GM19351 (cell line): ENCODE measurements at regions not wholly inside any gene's neighbourhood (a gene's known extent, or its start where the extent isn't known, plus 50 kb on each side); places are given as distances from the start of the nearest gene placed in this dataset.
"Not testable (repeated sequence)": the region's sequence is repeated elsewhere in the genome, so short reads cannot be mapped to it uniquely, and the experiment has no call there.

Source experiments
- ATAC-seq: cut with Tn5 transposase; IDR thresholded peaks from one replicate; pipeline ENCODE4 v1.9.1; 2021; ENCODE audit warnings: mild to moderate bottlenecking, moderate library complexity; ENCODE audit not compliant: unreplicated experiment

DNA sequence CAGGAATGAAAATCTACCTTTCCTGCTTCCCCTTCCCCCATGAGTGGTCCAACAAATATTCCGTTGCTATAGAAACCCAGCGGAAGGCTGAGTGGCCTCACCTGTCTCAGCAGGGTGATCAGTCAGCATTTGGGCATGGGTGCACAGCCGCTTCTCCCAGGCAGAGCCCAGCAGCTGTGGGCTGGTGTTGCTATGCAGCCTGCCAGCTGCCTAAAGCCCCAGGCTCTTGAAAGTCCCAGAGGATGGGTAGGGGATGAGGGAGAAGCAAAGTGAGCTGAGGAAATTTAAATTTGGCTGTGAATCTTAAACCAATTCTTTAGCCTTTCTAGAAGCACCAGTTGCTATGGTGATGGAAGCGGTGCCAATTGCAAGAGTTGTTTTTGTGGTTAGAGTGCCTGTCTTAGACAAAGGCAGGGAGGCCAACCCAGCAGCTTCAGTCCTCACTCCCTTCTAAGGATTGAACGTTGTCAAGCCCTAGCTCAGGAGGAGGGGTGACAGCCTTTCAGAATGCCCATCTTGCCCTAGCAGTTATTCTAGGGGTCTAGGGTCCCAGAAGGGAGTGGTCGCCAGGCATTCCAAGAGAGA is 151.5 kb upstream of the PITX1 start:
- ATAC-seq, result no peak

DNA sequence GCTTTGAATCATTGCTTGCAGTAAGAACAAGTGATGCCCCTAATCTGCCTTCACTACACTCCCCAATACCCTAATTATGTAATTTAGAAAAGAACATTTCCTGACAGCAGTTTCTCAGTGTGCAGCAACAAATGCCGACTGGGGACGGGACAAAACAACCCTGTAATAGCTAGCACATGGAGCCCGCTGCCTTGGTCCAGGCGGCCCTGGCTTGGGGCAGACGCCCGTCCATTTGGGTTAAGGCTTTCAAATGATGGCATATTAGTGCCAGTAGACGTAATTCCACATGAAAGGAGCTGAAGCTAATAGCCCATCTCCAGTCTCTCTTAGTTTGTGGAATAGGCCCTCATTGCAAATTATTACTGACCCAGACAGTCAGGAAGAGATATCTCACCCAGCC is 150.6 kb upstream of the PITX1 start:
- no peak for ATAC-seq

DNA sequence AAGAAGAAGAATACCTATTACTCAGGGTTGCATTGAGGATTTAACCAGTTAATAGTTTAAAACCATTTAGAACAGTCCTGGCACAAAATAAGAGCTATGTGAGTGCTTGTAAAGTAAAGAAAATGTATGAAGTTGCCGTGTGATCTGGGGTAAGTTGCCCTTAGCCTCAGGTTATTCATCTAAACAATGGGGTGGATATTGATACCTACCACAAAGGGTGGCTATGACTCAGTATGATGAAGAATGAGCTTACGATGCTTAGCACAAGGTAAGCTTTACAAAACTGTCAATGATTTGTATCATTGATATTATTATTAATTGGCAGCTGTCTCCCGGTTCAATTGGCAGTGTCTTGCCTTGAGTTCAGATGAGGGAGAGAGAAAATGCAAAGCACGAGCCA is 149.4 kb upstream of the PITX1 start:
- ATAC-seq, result no peak

DNA sequence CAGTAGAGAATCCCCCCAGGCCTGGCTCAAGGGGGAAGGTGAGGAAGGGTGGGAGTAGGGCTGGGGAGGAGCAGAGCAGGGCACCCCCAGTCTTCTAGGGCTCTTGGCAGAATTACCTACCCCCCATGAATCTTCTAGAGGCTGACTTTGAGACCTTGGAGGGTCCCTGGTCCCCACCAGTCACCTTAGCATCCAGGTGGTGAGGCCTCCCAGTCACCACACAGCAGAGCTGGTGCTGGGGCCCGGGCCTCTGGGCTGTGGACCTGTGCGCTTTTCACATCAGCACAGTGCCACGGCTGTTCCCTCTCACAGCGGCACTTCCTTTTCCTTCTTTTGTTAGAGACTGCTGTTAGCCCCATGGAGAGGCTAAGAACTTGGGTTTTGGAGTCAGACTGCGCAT is 148.6 kb upstream of the PITX1 start:
- no peak for ATAC-seq

DNA sequence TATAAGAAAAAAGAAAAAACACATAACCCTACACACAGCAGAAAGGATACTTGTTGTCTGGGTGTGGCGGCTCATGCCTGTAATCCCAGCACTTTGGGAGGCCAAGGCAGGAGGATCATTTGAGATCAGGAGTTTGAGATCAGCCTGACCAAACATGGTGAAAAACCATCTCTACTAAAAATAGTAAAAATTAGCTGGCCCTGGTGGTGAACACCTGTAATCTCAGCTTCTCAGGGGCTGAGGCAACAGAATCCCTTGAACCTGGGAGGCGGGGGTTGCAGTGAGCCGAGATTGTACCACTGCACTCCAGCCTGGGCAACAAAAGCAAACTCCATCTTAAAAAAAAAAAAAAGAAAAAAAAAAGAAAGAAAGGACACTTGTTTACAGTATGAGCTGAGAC is 147.6 kb upstream of the PITX1 start:
- ATAC-seq, result no peak

DNA sequence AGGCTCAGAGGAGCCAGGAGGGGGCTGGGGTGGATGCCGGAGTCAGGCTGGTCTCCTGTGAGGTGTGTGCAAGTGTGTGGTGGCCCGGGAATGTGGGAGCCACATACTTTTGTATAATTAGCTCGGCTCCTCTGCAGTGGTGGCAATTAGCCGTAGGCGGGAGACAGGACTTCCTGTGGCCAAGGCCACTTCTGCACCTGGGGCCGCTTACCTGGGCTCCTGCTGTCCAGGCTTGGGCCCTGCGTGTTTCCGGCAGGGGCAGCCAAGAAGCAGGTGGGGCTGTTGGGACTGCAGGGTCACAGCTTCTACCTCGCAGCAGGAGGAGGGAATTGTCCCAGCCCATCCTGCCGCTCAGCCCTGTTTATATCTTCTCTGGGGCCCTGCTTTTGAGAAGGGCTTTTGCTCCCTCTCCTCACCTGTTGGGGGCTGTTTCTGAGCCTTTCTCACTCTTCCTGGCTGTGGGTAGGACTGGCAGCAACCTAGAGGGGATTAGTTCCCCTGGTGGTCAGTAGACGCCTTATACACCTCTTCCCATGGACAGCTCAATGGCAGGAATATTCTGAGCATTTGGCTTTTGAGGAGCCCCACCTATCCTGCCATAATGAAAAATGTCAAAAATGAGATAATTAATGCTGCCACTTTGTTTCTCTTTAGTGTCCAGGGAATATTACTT is 145.4 kb upstream of the PITX1 start:
- ATAC-seq, result no peak

DNA sequence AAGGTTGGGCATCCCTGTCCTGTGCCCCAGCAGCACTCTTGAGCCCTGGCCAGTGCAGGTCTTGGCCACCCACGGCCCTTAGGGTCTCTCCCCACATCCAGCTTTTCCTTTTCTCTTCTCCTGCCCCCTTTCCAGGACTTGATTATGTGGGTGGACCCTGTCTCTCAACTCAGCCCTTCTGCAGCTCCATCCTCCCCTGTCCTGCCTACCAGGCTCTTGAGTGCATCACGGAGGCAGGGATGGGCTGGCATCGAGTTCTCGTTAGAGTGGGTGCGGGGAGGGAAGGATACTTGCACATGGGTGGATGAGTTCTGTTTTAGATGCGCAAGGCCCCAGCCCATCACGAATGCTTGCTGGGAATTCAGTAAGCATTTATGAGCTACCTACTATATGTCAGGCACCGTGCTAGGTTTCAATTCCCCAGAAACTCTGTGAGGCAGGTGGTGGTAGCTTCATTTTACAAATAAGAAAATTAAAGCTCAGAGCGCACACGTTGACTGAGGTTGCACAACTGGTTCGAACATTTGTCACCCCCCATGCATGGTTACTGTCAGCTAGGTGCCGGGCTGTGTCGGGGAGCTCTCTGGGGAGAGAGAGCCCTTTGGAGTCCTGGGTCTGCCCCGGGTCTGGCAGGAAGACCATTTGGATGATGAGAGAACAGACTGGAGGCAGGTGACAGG is 144.6 kb upstream of the PITX1 start:
- no peak for ATAC-seq

DNA sequence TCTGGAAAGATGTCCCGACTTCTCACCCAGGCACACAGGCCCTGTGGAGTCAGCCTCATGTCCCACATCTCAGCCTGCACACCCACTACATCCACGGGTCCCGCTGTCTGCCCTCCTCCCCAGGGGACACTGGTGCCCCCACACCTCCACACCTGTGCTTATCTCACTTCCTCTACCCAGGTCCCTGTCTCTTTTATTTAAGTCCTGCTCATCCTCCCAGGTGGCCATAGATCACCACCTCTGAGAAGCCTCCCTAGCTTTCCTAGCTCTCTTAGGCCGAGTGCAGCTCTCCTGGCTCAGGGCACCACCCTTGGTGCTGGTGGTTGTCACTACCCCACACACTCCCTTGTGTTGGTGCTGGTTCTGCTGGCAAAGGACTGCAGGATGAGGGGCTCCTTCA is 143.6 kb upstream of the PITX1 start:
- ATAC-seq, result no peak

DNA sequence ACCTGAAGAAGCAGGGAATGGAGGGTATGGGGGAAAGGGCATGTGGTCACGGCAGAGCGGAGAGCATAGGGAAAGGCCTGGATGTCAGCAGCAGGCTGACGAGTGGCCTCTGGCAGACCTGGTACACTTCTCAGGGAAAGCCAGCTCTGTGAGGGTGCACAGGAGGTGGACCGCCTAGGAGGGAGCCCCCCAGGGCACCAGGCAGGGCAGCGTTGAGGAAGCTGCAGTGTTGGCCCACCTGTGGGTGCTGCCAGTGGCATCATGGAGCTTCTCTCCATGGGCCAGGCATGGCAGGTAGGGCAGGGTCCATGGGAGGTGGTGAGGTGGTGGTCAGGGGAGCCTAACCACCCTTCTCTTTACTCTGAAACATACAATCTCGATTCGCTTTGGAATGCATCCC is 143.0 kb upstream of the PITX1 start:
- no peak for ATAC-seq

DNA sequence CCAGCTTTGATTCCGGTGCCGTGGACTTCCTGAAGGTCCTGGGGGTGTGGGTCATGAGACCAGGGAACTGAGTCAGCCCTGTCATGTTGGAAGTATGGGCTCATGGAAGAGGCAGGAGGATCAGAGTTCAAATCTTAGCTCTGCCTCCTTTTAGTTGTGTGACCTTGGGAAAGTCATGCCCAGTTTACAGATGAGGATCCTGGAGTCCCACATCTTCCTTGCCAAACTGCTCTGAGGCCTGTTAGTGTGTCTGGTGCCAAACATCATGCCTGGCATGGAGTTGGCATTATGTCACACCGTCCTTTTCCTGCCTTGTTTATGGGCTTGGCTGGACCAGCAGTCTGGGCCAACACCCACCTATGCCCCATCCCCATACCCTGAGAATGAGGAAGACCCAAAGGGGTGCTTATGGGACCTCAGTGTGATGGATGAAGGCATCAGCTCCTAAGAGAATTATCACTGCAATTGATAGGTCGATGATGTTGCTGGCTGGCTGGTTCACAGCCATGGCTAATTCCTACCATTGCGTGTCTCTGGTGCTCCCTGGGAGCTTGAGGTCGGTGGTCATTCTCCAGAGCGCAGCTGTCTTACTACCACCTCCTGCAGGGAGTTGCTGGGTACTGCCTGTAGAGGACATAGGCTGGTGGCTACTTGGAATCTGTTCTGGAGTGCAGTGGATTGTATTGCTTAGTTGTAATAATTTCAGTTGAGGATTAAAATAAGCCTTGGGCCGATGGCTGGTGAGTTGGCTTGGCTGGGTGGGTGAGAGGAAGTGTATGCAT is 140.5 kb upstream of the PITX1 start:
- no peak for ATAC-seq

DNA sequence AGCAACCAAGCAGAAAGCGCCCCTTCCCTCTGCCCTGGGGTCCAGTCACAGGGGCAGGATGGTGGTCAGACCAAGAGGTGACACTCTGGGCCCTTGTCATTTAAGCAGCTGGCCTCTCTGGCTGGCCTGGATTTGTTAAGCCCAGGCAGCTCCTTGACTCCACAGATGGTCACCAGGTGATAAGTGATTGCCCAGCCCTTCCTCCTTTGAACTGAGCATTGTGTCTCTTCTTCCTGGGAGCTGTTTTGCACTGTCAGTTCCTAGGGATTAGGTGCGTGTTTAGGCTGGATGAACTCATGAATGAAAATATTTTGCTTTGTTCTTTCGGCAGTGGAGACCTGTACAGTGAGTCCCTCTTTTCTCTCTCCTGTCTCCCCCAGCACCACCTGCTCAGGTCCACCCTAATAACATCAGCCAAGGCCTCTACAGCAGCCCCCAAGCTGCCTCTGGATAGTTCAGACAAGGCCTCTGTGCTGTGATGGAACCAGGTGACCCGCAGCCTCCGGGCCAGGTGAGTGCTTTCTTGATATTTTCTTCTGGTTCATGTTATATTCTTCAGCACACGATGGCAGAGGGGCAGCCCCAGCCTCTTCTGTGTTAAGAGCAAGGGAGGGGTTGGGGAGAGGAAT is 139.7 kb upstream of the PITX1 start:
- ATAC-seq, result no peak

DNA sequence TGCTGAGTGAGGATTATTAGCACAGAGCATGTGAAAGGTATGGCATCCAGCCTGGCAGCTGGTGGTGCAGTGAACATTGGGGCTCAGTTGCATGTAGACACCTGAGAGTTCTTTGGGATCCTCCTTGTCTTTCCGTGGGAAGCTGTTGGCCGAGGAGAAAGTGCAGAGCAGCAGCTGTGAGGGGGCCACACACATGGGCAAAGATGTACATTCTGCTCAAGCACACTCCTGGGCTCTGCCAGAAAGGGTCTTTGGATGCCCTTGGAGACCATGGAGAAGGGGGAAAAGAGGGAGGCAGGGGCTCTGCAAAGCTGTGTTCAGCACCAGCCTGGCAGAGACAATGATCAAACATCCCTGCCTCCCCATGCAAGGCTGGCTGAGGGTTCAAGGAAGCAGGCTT is 138.7 kb upstream of the PITX1 start:
- no peak for ATAC-seq

DNA sequence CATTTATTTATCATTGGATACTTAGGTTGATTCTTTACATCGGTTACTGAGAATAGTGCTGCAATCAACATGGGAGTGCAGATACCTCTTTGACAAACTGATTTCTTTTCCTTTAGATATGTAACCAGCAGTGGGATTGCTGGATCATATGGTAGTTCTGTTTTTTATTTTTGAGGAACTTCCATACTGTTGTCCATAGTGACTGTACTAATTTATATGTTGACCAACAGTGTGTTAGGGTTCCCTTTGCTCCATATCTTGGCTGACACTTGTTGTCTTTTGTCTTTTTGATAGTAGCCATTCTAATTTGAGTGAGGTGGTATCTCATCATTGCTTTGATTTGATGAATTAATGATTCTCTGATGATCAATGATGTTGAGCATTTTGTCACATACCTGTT is 137.3 kb upstream of the PITX1 start:
- no peak for ATAC-seq

DNA sequence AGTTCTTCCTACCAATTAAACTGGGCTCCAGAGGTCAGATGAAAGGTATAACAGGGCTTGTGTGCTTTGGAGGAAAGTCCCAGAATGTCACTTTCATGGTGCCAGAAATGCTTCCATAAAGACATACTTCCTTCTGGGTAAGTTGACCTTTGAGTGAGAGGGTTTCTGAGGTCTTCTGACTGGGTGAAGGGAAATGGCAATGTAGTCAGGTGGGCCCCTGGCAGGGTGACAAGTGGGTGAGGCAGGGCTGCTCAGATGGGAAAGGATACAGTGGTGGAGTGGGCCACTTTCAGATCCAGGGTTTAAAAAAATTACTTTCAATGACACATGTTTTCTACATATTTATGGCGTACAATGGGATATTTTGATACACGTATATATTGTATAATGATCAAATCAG is 136.5 kb upstream of the PITX1 start:
- ATAC-seq, result no peak

DNA sequence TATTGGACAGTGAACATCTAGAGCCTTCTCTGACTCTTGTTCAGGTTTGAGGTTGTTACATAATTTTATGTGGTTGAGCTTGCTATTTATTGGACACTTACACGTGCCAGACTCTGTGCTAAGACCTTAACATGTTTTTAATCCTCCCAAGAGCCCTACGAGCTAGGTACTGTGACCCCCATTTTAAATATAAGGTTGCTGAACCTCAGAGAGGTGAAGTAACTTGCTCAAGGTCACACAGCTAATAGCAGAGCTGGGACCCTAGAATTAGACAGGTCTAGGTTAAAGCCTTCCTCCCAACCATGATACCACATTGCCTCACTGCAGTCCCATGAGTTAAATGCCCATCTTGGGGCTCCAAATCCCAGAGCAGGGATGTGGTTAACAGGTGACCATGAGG is 135.7 kb upstream of the PITX1 start:
- no peak for ATAC-seq

DNA sequence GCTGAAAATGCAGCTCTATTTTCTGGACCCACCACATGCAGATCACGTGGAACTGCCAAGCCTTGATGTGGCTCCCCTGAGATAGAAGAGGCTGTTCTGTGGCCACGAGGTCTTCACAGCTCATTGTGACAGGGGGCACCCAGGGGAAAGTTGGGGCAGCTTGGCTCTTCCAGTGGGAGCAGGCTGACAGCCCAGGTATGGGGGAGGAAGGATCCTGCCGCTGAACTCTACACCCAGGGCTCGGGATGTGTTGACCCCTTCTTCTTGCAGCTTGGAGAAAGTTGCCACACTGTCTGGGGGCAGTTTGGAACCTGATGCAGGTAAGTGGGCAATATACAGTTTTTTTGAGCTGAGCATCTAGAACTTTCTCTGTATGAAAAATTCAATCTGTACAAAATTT is 133.6 kb upstream of the PITX1 start:
- no peak for ATAC-seq

DNA sequence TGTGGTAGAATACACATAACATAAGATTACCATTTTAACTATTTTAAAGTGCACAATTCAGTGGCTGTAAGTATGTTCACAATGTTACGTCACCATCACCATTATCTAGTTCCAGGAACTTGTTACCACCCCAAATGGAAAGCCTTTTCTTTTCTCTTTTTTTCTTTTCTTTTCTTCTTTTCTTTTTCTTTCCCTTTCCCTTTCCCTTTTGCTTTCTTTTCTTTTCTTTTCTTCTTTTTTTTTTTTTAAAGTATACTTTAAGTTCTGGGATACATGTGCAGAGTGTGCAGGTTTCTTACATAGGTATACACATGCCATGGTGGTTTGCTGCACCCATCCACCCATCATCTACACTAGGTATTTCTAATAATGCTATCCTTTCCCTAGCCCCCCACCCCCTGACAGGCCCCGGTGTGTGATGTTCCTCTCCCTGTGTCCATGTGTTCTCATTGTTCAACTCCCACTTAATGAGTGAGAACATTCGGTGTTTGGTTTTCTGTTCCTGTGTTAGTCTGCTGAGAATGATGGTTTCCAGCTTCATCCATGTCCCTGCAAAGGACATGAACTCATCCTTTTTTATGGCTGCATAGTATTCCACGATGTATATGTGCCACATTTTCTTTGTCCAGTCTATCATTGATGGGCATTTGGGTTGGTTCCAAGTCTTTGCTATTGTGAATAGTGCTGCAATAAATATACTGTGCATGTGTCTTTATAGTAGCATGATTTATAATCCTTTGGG is 131.0 kb upstream of the PITX1 start:
- ATAC-seq, result not testable (repeated sequence)

DNA sequence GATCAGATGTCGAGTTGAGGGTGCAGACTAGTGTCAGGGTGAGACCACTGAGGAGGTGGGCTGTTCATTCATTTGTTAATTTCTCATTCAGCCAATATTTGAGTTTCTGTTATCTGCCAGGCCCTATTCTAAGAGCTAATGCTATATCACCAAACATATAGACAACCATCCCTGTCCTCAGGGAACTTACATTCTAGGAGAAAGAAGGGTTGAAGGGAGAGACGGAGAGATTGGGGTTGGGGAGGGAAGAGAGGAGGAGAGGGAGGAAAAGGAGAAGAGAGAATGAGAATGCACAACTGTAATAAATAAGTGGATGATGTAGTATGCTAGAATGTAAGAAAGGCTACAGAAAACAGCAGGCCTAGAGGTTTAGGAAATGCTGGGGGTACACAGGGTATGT is 129.9 kb upstream of the PITX1 start:
- no peak for ATAC-seq

DNA sequence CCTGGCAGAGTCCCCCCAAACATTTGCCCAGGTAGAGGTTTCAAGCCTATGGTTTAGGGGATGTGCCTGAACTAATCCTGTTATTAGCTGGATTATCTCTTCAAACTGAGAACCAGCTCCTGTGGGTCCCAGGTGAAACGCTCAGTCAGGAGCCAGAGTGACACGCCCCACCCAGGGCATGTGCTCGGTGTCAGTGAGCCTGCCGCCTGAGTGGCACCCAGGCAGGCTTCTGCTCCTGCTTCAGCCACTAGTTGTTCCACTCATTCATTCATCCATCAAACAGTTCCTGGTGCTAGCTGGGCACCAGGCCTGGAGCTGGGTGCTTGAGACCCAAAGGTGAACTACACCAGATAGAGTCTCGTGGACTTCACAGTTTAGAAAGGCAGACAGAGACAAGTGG is 129.4 kb upstream of the PITX1 start:
- no peak for ATAC-seq

DNA sequence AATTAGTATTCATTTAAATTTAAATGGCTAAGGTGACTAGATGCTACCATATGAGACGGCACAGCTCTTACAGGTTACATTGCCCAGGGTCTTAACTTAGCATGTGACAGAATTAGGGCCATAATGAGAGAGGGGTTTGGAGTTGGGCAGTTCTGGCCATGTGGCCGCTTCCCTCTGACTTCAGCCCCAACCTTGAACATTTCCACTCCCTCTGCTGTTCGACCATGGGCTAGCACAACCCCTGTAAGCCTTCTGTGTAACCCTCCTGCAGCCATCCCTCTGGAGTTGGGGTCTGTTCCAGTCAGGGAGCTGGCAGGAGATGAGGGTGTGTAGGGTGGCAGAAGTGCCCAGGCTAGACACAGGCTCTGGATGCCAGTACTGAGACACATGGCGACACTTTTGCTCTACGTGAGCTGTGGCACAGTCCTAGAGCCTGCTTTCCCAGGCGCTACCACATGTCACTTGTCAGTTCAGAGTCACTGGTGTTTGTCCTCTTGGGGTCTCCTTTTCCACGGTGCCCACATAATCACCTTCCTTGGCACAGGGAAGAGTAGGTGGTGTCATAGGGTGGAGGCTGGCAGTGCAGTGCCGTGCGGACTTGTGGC is 128.7 kb upstream of the PITX1 start:
- no peak for ATAC-seq
